GM06990 (cell line): ENCODE measurements at regions not wholly inside any gene's neighbourhood (a gene's known extent, or its start where the extent isn't known, plus 50 kb on each side); places are given as distances from the start of the nearest gene placed in this dataset.

Experiments used
- DNase-seq: peaks from one replicate; pipeline ENCODE4 v3.0.0-alpha.2; 2011; ENCODE audit not compliant: insufficient read length; ENCODE audit errors: extremely low read depth
- H3K27me3 ChIP-seq: replicated peaks from 2 replicates; pipeline ENCODE4 v1.6.0; 2011; ENCODE audit warnings: low read length; ENCODE audit not compliant: control insufficient read depth, insufficient read depth
- H3K36me3 ChIP-seq: 2 replicates; pipeline ENCODE4 v1.5.1; 2011; ENCODE audit warnings: low read length; ENCODE audit not compliant: control insufficient read depth, insufficient read depth
- H3K4me3 ChIP-seq: replicated peaks from 2 replicates; pipeline ENCODE4 v1.5.1; 2011; ENCODE audit warnings: low read depth, mild to moderate bottlenecking, control low read depth, low read length
- CTCF ChIP-seq: IDR thresholded peaks from 2 replicates; pipeline ENCODE4 v1.5.1; 2011; ENCODE audit warnings: low read length, control low read depth, mild to moderate bottlenecking, inconsistent platforms; ENCODE audit not compliant: insufficient read depth, poor library complexity, severe bottlenecking

- H3K36me3 ChIP-seq: no peaks in the 10 kb centered on the region
- no peak overlapping the region for H3K4me3 ChIP-seq
- no peak for TF ChIP-seq CTCF
- H3K27me3 ChIP-seq: no peaks in the 10 kb centered on the region
- no peak for DNase-seq
These were observed 506.0 kb upstream of the USP15 start for GRCh38 chr12:61754214-61754613.

DNA sequence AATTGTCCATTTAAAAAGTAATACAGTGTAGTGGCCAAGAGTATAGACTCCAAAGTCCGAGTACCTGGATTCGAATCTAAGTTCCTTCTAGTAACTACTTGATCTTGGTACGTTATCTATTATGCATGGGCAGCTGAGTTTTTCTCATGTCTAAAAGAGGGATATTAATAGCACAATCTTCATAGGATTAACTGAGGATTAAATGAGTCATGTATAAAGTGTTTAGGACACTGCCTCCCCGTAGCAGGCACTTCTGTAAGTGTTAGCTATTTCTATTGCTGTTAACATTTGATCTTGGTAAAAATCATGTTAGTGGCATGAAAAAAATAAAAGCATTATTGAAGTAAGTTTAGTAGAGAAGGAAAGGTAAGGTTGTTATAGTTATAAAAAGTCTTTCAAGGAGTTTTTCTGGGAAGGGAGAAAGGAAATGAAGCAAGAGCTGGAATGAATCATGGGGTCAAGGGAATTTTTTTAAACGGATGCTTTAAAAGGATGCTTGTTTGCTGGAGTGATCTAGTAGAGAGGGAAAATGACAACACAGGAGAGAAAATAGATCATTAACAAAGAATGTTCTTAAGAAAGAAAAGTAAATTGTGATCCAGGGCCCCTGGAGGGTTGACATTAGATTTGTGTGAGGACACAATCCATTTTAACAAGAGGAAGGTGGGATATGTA lies 502.2 kb upstream of the USP15 start:
- no peak for TF ChIP-seq CTCF
- no peaks in the 10 kb centered on the region for H3K27me3 ChIP-seq
- no peak for DNase-seq
- no peaks in the 10 kb centered on the region for H3K36me3 ChIP-seq
- no peak overlapping the region for H3K4me3 ChIP-seq

- Histone ChIP-seq H3K27me3 (no peaks in the 10 kb centered on the region), H3K36me3 (no peaks in the 10 kb centered on the region), H3K4me3 (no peak overlapping the region)
- no peak for TF ChIP-seq CTCF
- no peak for DNase-seq
These were observed 501.5 kb upstream of the USP15 start for GRCh38 chr12:61758661-61759060.

DNA sequence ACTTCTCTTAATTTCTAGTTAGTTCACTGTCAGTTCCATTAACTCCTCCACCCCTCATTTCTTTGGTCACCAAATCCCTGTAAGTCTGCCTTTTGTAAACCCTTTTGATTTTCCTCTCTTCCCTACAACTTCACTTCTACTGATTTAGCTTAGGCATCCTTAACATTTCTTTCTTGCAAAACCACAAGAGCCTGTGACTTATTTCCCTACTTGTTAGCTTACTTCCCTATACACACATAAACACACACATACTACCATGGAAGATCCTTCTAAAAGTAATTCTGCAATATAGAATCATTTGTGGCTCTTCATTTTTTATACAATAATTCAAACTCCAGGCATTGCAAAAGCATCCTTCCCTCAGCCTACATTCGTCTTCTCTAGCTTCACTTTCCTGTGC lies 494.3 kb upstream of the USP15 start:
- H3K36me3 ChIP-seq: no peaks in the 10 kb centered on the region
- no peaks in the 10 kb centered on the region for H3K27me3 ChIP-seq
- TF ChIP-seq CTCF: no peak
- no peak for DNase-seq
- no peak overlapping the region for H3K4me3 ChIP-seq

DNA sequence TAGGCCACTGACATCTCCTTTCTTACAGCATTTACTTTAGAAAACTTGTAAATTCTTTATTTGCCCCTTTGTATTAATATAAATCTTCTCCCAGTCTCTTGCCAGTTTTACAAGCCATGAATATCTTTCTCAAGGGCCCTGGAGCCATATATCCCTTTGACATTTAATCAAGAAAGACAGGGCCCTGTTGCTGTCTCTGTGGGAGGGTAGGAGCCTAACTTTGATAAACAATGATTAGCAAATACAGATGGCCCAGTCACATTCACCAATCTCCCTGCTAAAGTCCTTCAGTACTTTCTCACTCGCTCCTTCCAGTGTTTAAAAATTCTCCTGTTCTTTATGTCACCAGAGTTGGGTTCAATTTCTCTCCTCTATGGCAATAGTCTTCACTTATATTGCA lies 479.8 kb upstream of the USP15 start:
- H3K27me3 ChIP-seq: no peaks in the 10 kb centered on the region
- no peaks in the 10 kb centered on the region for H3K36me3 ChIP-seq
- no peak for TF ChIP-seq CTCF
- no peak overlapping the region for H3K4me3 ChIP-seq
- no peak for DNase-seq
